ENCODE measurements at regions not wholly inside any gene's neighbourhood (a gene's known extent, or its start where the extent isn't known, plus 50 kb on each side); places are given as distances from the start of the nearest gene placed in this dataset.
"Not testable (repeated sequence)": the region's sequence is repeated elsewhere in the genome, so short reads cannot be mapped to it uniquely, and the experiment has no call there.

DNA sequence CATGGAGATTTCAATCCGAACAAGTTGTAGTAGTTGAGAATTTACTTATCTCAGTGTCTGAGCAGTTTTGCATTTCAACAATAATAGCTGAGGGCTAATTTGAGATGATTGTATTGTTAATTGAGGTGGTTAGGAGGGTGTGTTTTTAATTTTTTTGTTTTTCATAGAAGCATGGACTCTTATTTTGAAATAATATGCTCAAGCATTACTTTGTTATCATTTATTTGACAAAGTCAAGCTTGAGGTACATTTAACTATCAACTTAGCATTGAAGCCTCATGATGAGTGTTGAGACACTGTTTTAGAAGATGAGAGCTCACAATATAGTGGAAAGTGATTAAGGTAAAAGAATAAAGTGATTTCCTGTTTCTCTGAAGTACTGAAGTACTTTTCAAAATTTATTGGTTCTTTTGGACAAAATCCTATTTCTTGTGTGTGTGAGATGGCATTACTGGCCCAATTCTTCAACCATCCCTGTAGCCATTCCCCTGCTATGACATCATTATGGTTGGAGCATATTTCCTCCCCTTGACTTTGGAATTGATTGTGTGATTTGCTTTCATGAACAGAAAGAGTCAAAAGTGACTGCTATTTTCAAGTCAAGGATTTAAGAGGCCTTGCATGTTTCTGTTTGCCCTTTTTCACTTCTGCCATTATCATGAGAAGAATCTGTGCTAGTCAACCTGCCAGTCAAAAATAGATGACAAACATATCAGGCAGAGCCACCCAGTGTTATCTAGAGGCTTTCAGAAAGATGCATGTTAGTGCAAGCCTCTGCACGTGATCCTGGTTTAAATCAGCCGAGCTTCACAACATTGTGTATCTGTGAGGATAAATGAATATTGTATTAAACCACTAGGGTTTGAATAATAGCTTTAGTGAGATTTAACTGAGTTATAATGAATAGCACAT is 1112.3 kb upstream of the CITED2 start:
- no peak for DNase-seq

DNA sequence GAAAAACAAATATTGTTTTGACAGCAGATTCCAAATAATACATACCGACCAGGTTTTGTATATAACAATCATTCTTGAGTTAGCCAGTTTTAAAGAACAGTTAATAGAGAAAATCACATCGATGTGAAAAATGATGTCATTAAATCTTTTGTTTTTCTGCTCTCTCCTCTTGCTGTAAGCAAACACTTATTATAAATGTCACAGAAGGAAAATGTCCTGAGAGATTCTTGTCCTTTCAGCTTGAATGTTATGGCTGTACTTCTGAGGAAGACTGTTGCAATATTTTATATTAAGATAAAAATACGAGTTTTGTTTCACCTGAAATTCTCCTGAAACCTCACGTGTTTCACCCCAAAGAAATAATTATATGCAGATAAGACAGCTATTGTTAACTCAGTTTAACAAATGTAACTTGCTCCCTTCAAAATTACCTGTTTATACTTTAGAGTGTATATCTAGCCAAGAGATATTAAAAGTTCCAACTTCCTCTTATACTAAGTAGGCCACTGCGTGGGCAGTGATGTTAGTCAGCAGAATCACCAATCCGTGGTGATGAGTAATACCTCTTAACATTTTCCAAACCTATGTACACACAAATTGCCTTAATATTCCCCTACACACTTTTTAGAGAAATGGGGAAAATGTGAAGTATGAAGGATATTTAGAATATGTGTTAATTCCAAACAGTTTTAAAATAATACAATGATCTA is 1111.4 kb upstream of the CITED2 start:
- peak in 2 of 3 experiments; percentile 4 to 44 for DNase-seq

- DNase-seq, result no peak
Observed at GRCh38 chr6:140480852-140481251, 1106.4 kb upstream of the CITED2 start.

DNA sequence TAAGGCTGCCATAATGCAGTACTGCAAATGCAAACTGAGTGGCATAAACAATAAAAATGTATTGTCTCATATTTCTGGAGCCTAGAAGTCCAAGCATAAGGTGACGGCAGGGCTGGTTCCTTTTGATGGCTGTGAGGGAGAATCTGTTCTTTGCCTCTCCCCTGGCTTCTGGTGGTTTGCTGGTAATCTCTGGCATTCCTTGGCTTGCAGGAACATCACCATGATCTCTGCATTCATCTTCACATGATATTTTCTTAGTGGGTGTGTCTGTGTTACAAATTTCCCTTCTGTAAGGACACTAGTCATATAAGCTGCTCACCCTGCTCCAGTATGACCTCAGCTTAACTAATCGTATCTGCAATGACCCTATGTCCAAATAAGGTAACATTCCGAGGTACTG is 1104.2 kb upstream of the CITED2 start:
- DNase-seq, result no peak

- DNase-seq, result no peak
Observed at GRCh38 chr6:140475086-140475485, 1100.6 kb upstream of the CITED2 start.

DNA sequence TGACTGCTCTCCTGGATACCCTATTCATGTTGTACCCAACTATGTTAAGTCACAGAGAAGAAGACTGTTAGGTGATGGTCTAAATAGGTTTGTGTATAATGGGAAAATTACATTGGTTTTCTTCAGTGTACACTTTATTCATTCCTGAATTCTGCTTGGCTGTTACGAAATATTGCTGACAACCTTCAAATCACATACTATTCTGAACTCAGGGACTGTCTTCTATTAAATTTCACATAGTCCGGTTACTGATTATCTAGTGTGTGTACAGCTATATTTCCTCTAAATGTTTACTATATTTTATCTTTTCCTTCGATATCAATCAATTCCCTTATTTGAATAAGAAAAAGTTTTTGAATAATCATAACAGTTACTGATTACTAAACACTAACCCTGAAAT is 1090.3 kb upstream of the CITED2 start:
- no peak for DNase-seq

DNA sequence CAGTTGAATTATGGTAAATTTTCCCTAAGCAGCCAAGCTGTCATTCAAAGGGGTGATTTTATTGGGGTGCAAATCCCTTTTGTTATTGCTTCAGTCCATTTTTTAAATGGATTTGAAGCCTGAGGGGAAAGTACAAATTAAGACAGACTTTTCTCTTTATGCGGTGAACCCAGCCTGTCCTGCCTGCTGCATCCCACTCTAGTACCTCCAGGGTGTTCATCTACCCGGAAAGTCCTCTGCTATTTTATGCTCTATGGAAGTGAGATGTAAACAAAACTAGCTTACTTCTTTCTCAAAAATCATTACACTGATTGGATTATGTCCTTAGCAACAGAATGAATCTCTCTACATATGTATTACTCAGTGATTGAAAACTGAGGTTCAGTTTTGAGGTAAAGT is 1088.9 kb upstream of the CITED2 start:
- peak in 1 of 3 experiments; percentile 31 for DNase-seq

DNA sequence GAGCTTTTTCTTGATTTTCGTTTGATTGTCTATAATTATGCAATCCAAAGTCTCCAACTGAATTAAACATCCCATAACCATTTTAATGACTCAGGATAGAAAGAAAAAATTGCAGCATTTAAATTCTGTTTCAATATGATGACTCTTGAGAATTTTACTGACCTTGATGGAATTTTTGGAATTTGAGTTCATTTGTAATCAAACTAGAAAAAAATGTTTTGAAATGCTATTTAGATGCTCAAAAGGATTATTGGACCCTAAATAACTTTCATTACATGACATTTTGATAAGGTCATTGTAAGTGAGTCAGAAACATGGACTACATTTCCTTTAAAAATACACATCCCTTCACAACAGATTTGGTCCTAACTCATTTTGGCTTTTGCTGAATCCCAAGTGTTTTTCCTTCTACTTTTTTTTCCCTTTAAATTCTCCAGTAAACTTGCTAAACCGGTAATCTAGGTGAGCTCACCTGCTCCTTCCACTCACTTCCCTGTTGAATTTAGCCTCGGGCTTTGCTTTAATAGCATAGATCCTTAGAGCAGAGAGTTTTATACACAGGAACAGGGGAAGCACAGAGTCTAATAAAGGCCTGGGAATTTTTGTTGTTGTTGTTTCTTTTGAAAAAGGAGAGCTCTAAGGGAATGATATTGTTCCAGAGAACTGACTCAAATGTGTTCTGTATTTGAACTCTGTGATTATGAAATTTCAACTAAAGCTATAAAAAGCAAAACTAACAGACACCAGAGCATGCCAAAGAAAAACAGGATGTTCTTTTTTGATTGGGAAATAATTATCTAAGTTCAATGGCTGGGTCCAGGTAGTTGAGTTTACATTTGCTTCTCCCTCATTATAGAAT is 1088.2 kb upstream of the CITED2 start:
- DNase-seq, result peak in 2 of 3 experiments; percentile 68 to 93

DNA sequence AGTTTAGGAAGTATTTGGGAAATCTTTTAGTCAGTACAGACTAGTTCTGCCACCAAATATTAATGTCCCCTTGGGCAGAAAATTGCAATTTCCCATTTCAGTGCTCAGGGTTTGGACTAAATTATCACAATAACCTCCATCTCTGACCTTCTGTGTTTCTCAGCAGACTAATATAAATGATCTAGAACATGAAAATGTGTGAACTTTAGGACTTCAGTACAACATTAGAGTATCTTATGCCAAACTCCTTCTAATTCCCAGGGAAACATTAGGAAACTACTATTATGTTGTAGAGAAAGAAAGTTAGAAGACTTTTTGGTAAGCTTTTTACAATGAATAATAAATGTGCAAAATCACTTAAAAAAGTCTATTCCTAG is 1087.6 kb upstream of the CITED2 start:
- DNase-seq, result no peak

DNA sequence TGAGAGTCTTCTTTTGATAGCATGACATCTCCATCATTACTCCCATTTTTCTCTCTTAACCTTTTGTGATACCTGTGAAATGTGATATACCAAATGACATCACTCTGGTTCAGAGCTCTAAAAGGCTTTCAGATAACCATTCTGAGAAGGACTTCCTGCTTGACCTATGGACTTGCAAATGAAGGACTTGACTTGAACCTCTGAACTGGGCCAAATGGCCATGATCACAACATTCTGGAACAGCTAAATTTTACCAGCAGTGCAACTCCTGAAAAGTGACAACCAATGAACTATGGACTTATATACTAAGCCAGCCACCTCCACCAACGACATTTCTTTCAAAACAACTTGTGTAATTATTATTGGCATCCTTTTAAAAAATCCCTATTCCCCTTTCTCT is 1085.8 kb upstream of the CITED2 start:
- DNase-seq, result no peak

DNA sequence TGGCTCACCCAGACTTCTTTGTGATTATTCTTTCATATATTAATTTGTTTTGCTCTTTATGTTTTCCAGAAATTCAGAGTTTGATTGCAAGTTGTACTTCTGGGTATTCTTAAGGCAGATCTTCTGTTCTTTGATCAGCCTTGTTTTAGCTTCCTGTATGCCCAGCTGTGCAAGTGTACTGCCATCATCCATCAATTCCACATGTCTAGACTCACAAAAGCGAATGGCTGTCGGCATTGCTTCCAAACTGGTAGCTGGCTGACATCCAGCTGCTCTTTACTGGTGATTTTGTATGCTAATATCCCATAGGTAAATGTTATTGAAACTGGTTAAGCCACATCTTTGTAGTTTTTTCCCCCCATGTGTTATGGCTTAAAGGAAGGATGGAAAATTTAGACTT is 1084.8 kb upstream of the CITED2 start:
- DNase-seq, result peak in 2 of 3 experiments; percentile 20 to 69

GRCh38 chr6:140446241-140446640 is 1071.8 kb upstream of the CITED2 start:
- no peak for DNase-seq

DNA sequence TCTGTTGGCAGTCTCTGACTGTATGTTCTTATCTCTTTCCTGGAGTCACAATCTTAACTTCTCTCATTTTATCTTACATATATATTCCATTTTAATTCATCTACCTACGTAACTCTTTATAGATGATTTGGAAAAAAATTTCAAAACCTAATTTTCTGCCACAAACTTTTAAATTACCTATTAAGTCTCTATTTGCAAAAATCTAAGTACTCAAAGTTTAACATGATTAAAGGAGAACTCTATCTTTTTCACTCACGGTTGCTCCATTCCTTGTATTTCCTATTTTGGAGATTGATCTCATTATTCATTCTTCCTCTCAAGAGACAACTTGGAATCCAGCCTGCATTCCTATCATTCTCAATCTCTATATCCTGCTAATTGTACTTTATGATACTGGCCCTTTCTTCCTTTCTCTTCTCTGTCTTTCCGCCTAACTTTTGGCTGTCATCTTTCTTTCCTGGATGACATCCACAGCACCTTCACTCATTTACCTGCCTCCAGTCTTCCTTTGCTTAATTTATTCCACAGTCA is 1071.1 kb upstream of the CITED2 start:
- DNase-seq, result no peak

DNA sequence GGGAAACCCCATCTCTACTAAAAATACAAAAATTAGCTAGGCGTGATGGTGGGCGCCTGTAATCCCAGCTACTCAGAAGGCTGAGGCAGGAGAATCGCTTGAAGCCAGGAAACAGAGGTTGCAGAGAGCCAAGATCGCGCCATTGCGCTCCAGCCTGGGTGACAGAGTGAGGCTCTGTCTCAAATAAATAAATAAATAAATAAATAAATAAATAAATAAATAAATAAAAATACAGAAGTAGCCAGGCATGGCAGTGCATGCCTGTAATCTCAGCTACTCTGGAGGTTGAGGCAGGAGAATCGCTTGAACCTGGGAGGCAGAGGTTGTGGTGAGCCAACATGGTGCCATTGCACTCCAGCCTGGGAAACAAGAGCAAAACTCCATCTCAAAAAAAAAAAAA is 1068.7 kb upstream of the CITED2 start:
- not testable (repeated sequence) for DNase-seq

DNA sequence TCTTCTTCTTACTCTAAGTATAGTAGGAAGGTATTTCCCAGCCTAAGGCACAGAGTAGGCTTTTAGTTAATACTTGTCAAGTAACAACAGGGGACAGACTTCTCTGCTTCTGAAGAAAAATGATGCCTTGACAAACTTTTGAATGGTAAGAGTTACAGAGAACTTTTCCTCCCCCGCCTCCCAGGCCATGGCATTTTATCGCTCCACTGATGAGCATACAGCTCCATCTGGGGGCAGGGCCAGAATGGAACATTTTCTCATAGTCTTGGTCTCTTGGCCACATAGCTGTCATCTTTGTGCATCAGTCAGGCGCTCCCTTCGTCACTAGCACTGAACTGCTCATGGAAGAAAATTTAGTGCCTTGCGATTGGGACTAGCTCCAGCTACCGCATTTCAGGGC is 1066.8 kb upstream of the CITED2 start:
- peak in 1 of 3 experiments; percentile 35 for DNase-seq

DNA sequence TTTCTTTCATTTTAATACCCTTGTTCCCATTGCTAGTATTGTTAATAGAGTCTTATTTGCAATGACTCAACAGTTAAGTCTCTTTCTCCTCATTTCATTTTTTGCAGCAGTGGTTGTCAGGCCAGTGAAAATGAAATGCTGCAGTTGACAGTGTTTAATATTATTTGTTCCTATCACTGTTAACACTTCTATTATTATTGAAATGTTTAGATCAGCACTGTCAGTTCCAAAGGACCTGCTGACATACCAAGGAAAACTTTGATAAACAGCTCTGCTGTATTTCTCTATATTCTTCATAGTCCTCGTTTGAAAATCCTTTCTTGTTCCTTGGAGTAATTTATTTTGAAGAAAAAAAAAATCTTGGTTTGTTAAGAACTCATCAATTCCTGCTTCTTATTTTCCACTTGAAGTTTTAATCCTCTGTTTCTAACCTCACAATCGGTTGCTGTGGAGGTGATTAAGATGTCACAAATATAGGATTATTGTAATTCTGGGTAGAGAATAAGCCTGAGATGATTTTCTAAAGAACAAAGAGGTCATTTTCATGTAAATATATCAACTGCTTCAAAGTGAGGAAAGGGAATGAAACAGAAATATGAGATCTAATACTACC is 1065.9 kb upstream of the CITED2 start:
- DNase-seq, result no peak

DNA sequence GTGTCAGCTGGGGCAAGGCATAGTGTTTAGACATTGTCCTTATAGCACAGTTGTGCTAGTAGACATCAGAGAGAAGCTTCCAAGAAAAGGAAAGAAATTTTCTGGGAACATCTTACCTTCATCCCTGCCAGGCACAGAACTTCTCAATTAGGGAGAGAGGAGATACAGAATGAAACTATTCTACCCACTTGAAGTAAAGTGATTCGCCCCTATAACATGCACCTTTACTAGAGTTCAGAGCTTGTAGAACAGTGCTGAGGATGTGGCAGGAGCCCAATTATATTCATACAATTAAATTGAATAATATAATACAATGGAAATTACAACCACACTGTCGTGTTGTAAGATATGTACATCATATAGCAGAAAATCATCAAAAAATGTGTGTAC is 1063.9 kb upstream of the CITED2 start:
- no peak for DNase-seq

DNA sequence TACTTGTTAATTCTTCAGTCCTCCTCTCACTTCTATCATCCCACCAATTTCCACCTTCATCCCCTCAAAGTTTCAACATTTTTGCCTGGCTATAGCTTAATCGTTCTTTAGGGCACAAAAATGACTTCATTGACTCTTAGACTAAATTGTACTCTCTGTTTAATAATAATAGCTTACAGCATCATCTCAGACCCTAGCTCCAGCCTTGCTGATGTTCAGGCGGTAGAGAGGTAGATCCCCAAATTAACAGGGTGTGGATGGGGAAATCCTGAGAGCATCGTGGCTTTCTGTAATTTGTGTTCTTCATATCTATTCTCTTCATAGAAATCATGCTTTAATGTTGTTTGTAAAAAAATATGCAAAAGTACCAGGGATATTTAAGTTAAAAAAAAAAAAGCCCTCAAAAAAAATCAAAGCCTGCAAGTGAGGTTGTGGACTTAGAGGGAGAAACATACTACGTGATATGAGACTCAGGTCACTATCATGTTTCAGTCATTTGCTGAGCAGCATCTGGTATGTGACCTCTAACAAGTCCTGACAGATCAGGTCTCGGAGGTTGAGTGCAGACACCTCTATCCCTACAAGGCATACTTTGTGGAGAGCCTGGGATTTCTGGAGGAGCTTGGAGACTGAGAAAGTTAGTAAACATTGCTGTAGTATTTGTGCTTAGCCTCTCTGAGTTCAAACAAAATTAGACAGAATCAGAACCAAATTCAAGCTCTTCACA is 1063.3 kb upstream of the CITED2 start:
- no peak for DNase-seq

DNA sequence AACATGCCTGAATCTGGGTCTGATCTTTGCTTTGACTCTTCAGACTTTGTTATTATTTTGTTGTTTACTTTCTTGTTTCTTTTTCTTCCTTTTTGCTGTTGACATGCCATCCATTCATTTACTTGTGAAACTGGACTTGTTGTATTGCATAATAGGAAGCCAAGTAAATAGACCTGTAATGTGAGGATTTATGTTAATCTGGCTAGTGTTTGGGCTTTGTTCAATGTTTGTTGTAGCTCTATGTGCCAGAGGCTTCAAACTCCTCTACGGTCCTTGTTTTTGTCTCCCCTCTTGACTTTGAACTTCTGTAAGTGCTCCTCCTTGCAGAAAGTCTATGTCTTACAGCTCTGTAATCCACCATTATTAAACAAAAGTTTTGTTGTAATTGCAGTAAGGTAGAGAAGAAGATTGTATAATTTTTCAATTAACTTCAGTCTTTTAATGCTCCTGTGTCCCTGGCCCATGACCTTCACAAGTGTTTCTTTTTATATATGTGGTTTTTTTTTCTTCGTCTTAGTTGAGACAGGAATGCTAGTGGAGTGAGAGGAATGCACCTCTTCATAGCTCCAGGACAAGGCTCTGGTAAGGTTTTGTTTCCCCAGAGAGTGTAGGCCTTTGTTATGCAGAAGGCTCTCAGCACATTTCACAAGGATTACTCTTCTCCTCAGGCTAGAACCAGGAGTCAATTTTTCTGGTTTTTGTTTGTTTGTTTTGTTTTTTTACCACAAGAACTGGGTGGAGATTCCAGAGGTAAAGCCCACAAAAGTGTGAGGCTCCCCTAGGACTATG is 1061.8 kb upstream of the CITED2 start:
- DNase-seq, result no peak

GRCh38 chr6:140434761-140435160 is 1060.3 kb upstream of the CITED2 start:
- DNase-seq, result no peak

- DNase-seq, result no peak
Observed at GRCh38 chr6:140433072-140433471, 1058.6 kb upstream of the CITED2 start.
